Left lung (tissue), 4 donors: ENCODE measurements at regions not wholly inside any gene's neighbourhood (a gene's known extent, or its start where the extent isn't known, plus 50 kb on each side); places are given as distances from the start of the nearest gene placed in this dataset.

Source experiments
- ATAC-seq: fragments of 200-7000 bp; cut with Tn5 transposase; one replicate; pipeline ENCODE4 v1.9.1; 2020; ENCODE audit warnings: moderate library complexity
- DNase-seq, 4 donors: peaks; one replicate each; pipeline ENCODE4 v3.0.0-alpha.2; 2013 to 2020
- H3K27ac ChIP-seq, 2 donors: fragments of 200-600 bp; sonication (generic) in 1 of 2; one replicate each; pipeline versions ENCODE4 v1.5.0 to v1.8.0; 2020 to 2021
- H3K27me3 ChIP-seq, 2 donors: fragments of 200-600 bp; sonication (generic) in 1 of 2; one replicate each; pipeline versions ENCODE4 v1.5.0 to v1.8.0; 2020 to 2021
- H3K36me3 ChIP-seq, 2 donors: fragments of 200-600 bp; sonication (generic) in 1 of 2; one replicate each; pipeline versions ENCODE4 v1.5.0 to v1.8.0; 2020 to 2021
- H3K4me1 ChIP-seq, 2 donors: fragments of 200-600 bp; one replicate each; pipeline ENCODE4 v1.8.0; 2021
- H3K4me3 ChIP-seq, 2 donors: fragments of 200-600 bp; sonication (generic) in 1 of 2; one replicate each; pipeline versions ENCODE4 v1.5.0 to v1.8.0; 2020 to 2021; ENCODE audit warnings: mild to moderate bottlenecking in 1 of 2
- H3K9me3 ChIP-seq, 2 donors: fragments of 200-600 bp; sonication (generic) in 1 of 2; one replicate each; pipeline versions ENCODE4 v1.5.0 to v1.8.0; 2020 to 2021
- CTCF ChIP-seq, 2 donors: fragments of 200-600 bp; sonication (generic) in 1 of 2; IDR thresholded peaks; one replicate each; pipeline versions ENCODE4 v1.5.0 to v1.8.0; 2021; ENCODE audit warnings: antibody characterized with exemption in 2 of 2
- intact Hi-C, 2 donors: fragments of 100-400 bp; cut with DNase I; formaldehyde crosslinking; loops; one replicate each; pipeline versions ENCODE4 v1.11.2 to v1.14.2; 2022
- donor health status: DM: no; HTN: yes; CAD: no.
- donor health status: DM: no; HTN: no; CAD: no.

- intact Hi-C loops: no loop called here
- Histone ChIP-seq H3K36me3 (no peaks in the 10 kb centered on the region), H3K4me3 (no peak overlapping the region), H3K4me1 (no peaks in the 10 kb centered on the region), H3K9me3 (peaks cover 0 to 21% of the 10 kb centered on the region in 2 donors), H3K27me3 (no peaks in the 10 kb centered on the region), H3K27ac (no peak overlapping the region)
- DNase-seq (no peak), ATAC-seq (no peak)
- TF ChIP-seq CTCF (IDR thresholded peaks at IDR 0.05): no peak
These were observed 392.0 kb downstream of the FUT8 start for GRCh38 chr14:65804439-65805112.

GRCh38 chr14:65805113-65805473 is 392.6 kb downstream of the FUT8 start:
- Histone ChIP-seq H3K4me3 (no peak overlapping the region), H3K9me3 (peaks cover 0 to 21% of the 10 kb centered on the region in 2 donors), H3K27ac (no peak overlapping the region), H3K36me3 (no peaks in the 10 kb centered on the region), H3K4me1 (no peaks in the 10 kb centered on the region), H3K27me3 (no peaks in the 10 kb centered on the region)
- no peak for ATAC-seq
- DNase-seq: no peak
- TF ChIP-seq CTCF (IDR thresholded peaks at IDR 0.05): no peak
- intact Hi-C loops: no loop called here

- no peak overlapping the region for H3K27ac ChIP-seq
- no peaks in the 10 kb centered on the region for H3K4me1 ChIP-seq
- ATAC-seq (no peak), DNase-seq (no peak)
- H3K4me3 ChIP-seq: no peak overlapping the region
- intact Hi-C loops: no loop called here
- TF ChIP-seq CTCF (IDR thresholded peaks at IDR 0.05): no peak
- no peaks in the 10 kb centered on the region for H3K36me3 ChIP-seq
- no peaks in the 10 kb centered on the region for H3K27me3 ChIP-seq
- H3K9me3 ChIP-seq: peaks cover 0 to 21% of the 10 kb centered on the region in 2 donors
These were observed 395.9 kb downstream of the FUT8 start for GRCh38 chr14:65808390-65808789.

GRCh38 chr14:65810322-65810721 is 397.8 kb downstream of the FUT8 start:
- no peak for TF ChIP-seq CTCF (IDR thresholded peaks at IDR 0.05)
- Histone ChIP-seq H3K4me1 (no peaks in the 10 kb centered on the region), H3K4me3 (no peak overlapping the region), H3K9me3 (peaks cover 0 to 21% of the 10 kb centered on the region in 2 donors), H3K36me3 (no peaks in the 10 kb centered on the region), H3K27ac (no peak overlapping the region), H3K27me3 (no peaks in the 10 kb centered on the region)
- peak in 1 of 4 donors; percentile 9 for DNase-seq
- no peak for ATAC-seq
- intact Hi-C loops: no loop called here

GRCh38 chr14:65813760-65814384 is 401.3 kb downstream of the FUT8 start:
- TF ChIP-seq CTCF (IDR thresholded peaks at IDR 0.05): no peak
- intact Hi-C loops: no loop called here
- no peak overlapping the region for H3K27ac ChIP-seq
- no peaks in the 10 kb centered on the region for H3K36me3 ChIP-seq
- H3K27me3 ChIP-seq: no peaks in the 10 kb centered on the region
- peaks cover 0 to 6% of the 10 kb centered on the region in 2 donors for H3K9me3 ChIP-seq
- ATAC-seq (no peak), DNase-seq (no peak)
- no peaks in the 10 kb centered on the region for H3K4me1 ChIP-seq
- H3K4me3 ChIP-seq: no peak overlapping the region
